CD14-positive monocyte (primary cell): ENCODE measurements at regions not wholly inside any gene's neighbourhood (a gene's known extent, or its start where the extent isn't known, plus 50 kb on each side); places are given as distances from the start of the nearest gene placed in this dataset.
A peak's percentile ranks its signal among the peaks of the same experiment; 100 is the strongest.

Experiments used
- DNase-seq, 3 donors: peaks; one replicate each; pipeline ENCODE4 v3.0.0-alpha.2; 2011 to 2022
- H2AFZ ChIP-seq: 2 replicates; pipeline ENCODE4 v1.6.0; 2012; ENCODE audit warnings: mild to moderate bottlenecking, low read depth, low read length, inconsistent platforms; ENCODE audit not compliant: insufficient read depth, poor library complexity, severe bottlenecking
- H3K27ac ChIP-seq, 2 donors: 1 replicate in 1 of 2; 2 replicates in 1 of 2; pipeline ENCODE4 v1.5.1; 2012 to 2013; ENCODE audit warnings: low read length in 2 of 2, control low read depth in 1 of 2, inconsistent platforms in 1 of 2, low read depth in 1 of 2, mild to moderate bottlenecking in 1 of 2
- H3K27me3 ChIP-seq, 2 donors: one replicate each; pipeline versions ENCODE4 v1.6.0 to v1.6.1; 2011 to 2013; ENCODE audit warnings: low read length in 2 of 2; ENCODE audit not compliant: control insufficient read depth in 2 of 2, insufficient read depth in 2 of 2
- H3K36me3 ChIP-seq, 2 donors: replicated peaks in 1 of 2; 1 replicate in 1 of 2; 2 replicates in 1 of 2; pipeline versions ENCODE4 v1.5.1 to v1.6.1; 2012 to 2013; ENCODE audit warnings: low read length in 2 of 2, control low read depth in 1 of 2, inconsistent platforms in 1 of 2, mild to moderate bottlenecking in 1 of 2; ENCODE audit not compliant: insufficient read depth in 2 of 2, control insufficient read depth in 1 of 2
- H3K4me1 ChIP-seq, 2 donors: 1 replicate in 1 of 2; 2 replicates in 1 of 2; pipeline versions ENCODE4 v1.5.1 to v1.6.1; 2012 to 2013; ENCODE audit warnings: low read length in 2 of 2, control low read depth in 1 of 2, inconsistent platforms in 1 of 2, mild to moderate bottlenecking in 1 of 2, moderate library complexity in 1 of 2; ENCODE audit not compliant: insufficient read depth in 2 of 2, control insufficient read depth in 1 of 2
- H3K4me2 ChIP-seq: replicated peaks from 2 replicates; pipeline ENCODE3; 2012; ENCODE audit warnings: low read length, moderate library complexity, mild to moderate bottlenecking; ENCODE audit not compliant: poor library complexity, severe bottlenecking; ENCODE audit errors: extremely low read depth
- H3K4me3 ChIP-seq, 3 experiments: fragments of 200-600 bp in 1 of 3; sonication (generic) in 1 of 3; replicated peaks in 1 of 3; 1 replicate in 2 of 3; 2 replicates in 1 of 3; pipeline ENCODE4 v1.5.1; 2011 to 2013; ENCODE audit warnings: low read length in 3 of 3, mild to moderate bottlenecking in 3 of 3, control low read depth in 2 of 3, low read depth in 2 of 3, inconsistent platforms in 1 of 3, moderate library complexity in 1 of 3
- H3K79me2 ChIP-seq: 2 replicates; pipeline ENCODE4 v1.6.0; 2012; ENCODE audit warnings: mild to moderate bottlenecking, control low read depth, inconsistent platforms, low read length, moderate library complexity; ENCODE audit not compliant: insufficient read depth
- H3K9ac ChIP-seq: 2 replicates; pipeline ENCODE4 v1.6.0; 2017; ENCODE audit warnings: low read length, mild to moderate bottlenecking; ENCODE audit not compliant: insufficient read depth, poor library complexity, severe bottlenecking
- H3K9me3 ChIP-seq, 2 donors: replicated peaks in 1 of 2; 1 replicate in 1 of 2; 2 replicates in 1 of 2; pipeline versions ENCODE4 v1.5.1 to v1.6.1; 2012 to 2013; ENCODE audit warnings: low read length in 2 of 2, control low read depth in 1 of 2; ENCODE audit not compliant: control insufficient read depth in 1 of 2, insufficient read depth in 1 of 2
- H4K20me1 ChIP-seq: 2 replicates; pipeline ENCODE4 v1.6.0; 2012; ENCODE audit warnings: mild to moderate bottlenecking, low read length, control low read depth, moderate library complexity; ENCODE audit not compliant: insufficient read depth
- H3K27ac Mint-ChIP-seq, 7 donors: one replicate each; pipeline ENCODE4 v1.8.0; 2020; ENCODE audit warnings: mild to moderate bottlenecking in 7 of 7, mixed read lengths in 7 of 7, moderate library complexity in 6 of 7, inconsistent platforms in 2 of 7
- H3K27me3 Mint-ChIP-seq, 3 donors: one replicate each; pipeline ENCODE4 v1.8.0; 2021 to 2022; ENCODE audit warnings: low read depth in 3 of 3, mild to moderate bottlenecking in 3 of 3, mixed read lengths in 3 of 3, moderate library complexity in 3 of 3, inconsistent platforms in 1 of 3
- H3K36me3 Mint-ChIP-seq, 2 donors: one replicate each; pipeline ENCODE4 v1.8.0; 2020; ENCODE audit warnings: mixed read lengths in 2 of 2, inconsistent platforms in 1 of 2, mild to moderate bottlenecking in 1 of 2
- H3K4me1 Mint-ChIP-seq: one replicate; pipeline ENCODE4 v1.8.0; 2020; ENCODE audit warnings: mild to moderate bottlenecking, mixed read lengths
- H3K4me3 Mint-ChIP-seq, 2 donors: one replicate each; pipeline ENCODE4 v1.8.0; 2020; ENCODE audit warnings: mild to moderate bottlenecking in 2 of 2, mixed read lengths in 2 of 2, moderate library complexity in 1 of 2
- H3K9me3 Mint-ChIP-seq, 7 donors: one replicate each; pipeline ENCODE4 v1.8.0; 2020 to 2022; ENCODE audit warnings: mixed read lengths in 7 of 7, mild to moderate bottlenecking in 6 of 7, moderate library complexity in 6 of 7, inconsistent platforms in 2 of 7
- CTCF ChIP-seq: fragments of 200-600 bp; IDR thresholded peaks from one replicate; pipeline ENCODE4 v1.8.0; 2022; ENCODE audit warnings: antibody characterized with exemption, mild to moderate bottlenecking
- WGBS: methylation state at CpG from one replicate; pipeline ENCODE4 v1.1.5; 2013; ENCODE audit warnings: missing lambda C conversion rate; ENCODE audit not compliant: insufficient coverage; 5-methylcytosine and 5-hydroxymethylcytosine counted together
- intact Hi-C, 2 donors: fragments of 100-400 bp; cut with micrococcal nuclease; formaldehyde crosslinking; loops; one replicate each; pipeline versions ENCODE4 v1.15.0 to v1.15.1; 2023

- Histone ChIP-seq H3K79me2 (no peaks in the 10 kb centered on the region), H3K9me3 (peaks cover 0 to 13% of the 10 kb centered on the region in 2 donors), H3K4me1 (no peaks in the 10 kb centered on the region), H3K36me3 (no peaks in the 10 kb centered on the region), H3K27me3 (no peaks in the 10 kb centered on the region), H3K9ac (no peak overlapping the region), H2AFZ (no peak overlapping the region), H3K27ac (no peak overlapping the region), H3K4me2 (no peak overlapping the region), H3K4me3 (no peak overlapping the region), H4K20me1 (no peaks in the 10 kb centered on the region)
- no peaks in the 10 kb centered on the region for H3K36me3 Mint-ChIP-seq
- intact Hi-C loops: no loop called here
- H3K27me3 Mint-ChIP-seq: peaks cover 0 to 6% (median 3%) of the 10 kb centered on the region in 3 donors
- H3K27ac Mint-ChIP-seq: no peak overlapping the region
- H3K4me3 Mint-ChIP-seq: peak overlapping the region in 1 of 2 donors; percentile 51
- peaks cover 2 to 14% (median 9%) of the 10 kb centered on the region in 7 donors for H3K9me3 Mint-ChIP-seq
- 88% methylated on average over 52 of the region's 59 CpGs for WGBS
- DNase-seq: no peak
- TF ChIP-seq CTCF: no peak
- H3K4me1 Mint-ChIP-seq: no peaks in the 10 kb centered on the region
Observed at GRCh38 chr11:134762248-134763029, 350.4 kb upstream of the B3GAT1 start.

- H3K4me1 ChIP-seq: no peaks in the 10 kb centered on the region
- peaks cover 0 to 8% of the 10 kb centered on the region in 2 donors for H3K9me3 ChIP-seq
- no peaks in the 10 kb centered on the region for H3K36me3 ChIP-seq
- no peak for TF ChIP-seq CTCF
- WGBS: 91% methylated on average over 17 of the region's 20 CpGs
- no peak overlapping the region for H3K4me3 ChIP-seq
- H3K9me3 Mint-ChIP-seq: peaks cover 2 to 13% (median 7%) of the 10 kb centered on the region in 7 donors
- H3K27ac ChIP-seq: no peak overlapping the region
- no peaks in the 10 kb centered on the region for H3K36me3 Mint-ChIP-seq
- H3K4me2 ChIP-seq: no peak overlapping the region
- no peak overlapping the region for H3K4me3 Mint-ChIP-seq
- no peaks in the 10 kb centered on the region for H3K79me2 ChIP-seq
- no peak overlapping the region for H2AFZ ChIP-seq
- H3K27ac Mint-ChIP-seq: no peak overlapping the region
- H4K20me1 ChIP-seq: no peaks in the 10 kb centered on the region
- no peak overlapping the region for H3K9ac ChIP-seq
- no peaks in the 10 kb centered on the region for H3K4me1 Mint-ChIP-seq
- peaks cover 0 to 6% (median 3%) of the 10 kb centered on the region in 3 donors for H3K27me3 Mint-ChIP-seq
- intact Hi-C loops: no loop called here
- DNase-seq: no peak
- H3K27me3 ChIP-seq: no peaks in the 10 kb centered on the region
Observed at GRCh38 chr11:134761926-134762247, 349.8 kb upstream of the B3GAT1 start.
